BJ (cell line): ENCODE measurements at regions not wholly inside any gene's neighbourhood (a gene's known extent, or its start where the extent isn't known, plus 50 kb on each side); places are given as distances from the start of the nearest gene placed in this dataset.

Source experiments
- CTCF ChIA-PET: fragments of 350-600 bp; formaldehyde crosslinking; extraction: SDS; loops from one replicate; lab custom pipeline; 2021; ENCODE audit warnings: antibody characterized with exemption, inconsistent platforms; lab: Yijun Ruan, JAX
- POLR2A ChIA-PET: fragments of 300-600 bp; sonication (Branson Sonifier 250); formaldehyde crosslinking; extraction: SDS; loops from one replicate; lab custom pipeline; 2021; ENCODE audit warnings: antibody characterized with exemption; lab: Charles Lee
- DNase-seq: peaks from one replicate; pipeline ENCODE4 v3.0.0-alpha.2; 2011; ENCODE audit warnings: low read depth
- H3K27me3 ChIP-seq: 2 replicates; pipeline ENCODE4 v1.6.0; 2011; ENCODE audit warnings: low read length; ENCODE audit not compliant: control insufficient read depth, insufficient read depth
- H3K36me3 ChIP-seq: 2 replicates; pipeline ENCODE4 v1.5.1; 2011; ENCODE audit warnings: low read length; ENCODE audit not compliant: control insufficient read depth, insufficient read depth
- H3K4me3 ChIP-seq: 2 replicates; pipeline ENCODE4 v1.5.1; 2011; ENCODE audit warnings: low read depth, mild to moderate bottlenecking, control low read depth, low read length
- TF ChIP-seq, protein P1 (sequence below): IDR thresholded peaks from 2 replicates; pipeline ENCODE4 v1.5.1; 2011; ENCODE audit warnings: low read depth, mild to moderate bottlenecking, control low read depth, inconsistent platforms, low read length, moderate library complexity; ENCODE audit not compliant: insufficient read depth

DNA sequence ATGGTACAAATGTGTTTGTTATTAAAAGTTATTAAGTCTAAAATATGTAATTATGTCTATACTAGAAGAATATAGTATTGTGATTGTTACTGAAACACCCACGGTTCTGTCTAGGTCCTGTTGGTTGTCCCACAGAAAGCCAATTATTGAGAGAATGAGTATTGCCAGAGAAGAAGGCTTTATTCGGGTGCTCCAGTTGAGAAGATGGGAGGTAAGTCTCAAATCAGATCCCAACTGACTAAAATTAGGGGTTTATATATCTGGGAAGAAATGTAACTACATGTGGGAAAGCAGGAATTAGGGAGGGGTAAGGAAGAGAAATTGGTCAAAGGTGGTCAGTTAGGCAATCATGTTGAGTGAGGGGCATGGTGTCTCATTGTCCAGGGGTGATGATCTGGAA, 798.4 kb downstream of the PCDH17 start:
- ChIA-PET POLR2A (no interaction called here), CTCF (no interaction called here)
- DNase-seq, result no peak
- Histone ChIP-seq H3K36me3 (no peaks in the 10 kb centered on the region), H3K27me3 (no peaks in the 10 kb centered on the region), H3K4me3 (no peak overlapping the region)
- TF ChIP-seq, protein P1, sequence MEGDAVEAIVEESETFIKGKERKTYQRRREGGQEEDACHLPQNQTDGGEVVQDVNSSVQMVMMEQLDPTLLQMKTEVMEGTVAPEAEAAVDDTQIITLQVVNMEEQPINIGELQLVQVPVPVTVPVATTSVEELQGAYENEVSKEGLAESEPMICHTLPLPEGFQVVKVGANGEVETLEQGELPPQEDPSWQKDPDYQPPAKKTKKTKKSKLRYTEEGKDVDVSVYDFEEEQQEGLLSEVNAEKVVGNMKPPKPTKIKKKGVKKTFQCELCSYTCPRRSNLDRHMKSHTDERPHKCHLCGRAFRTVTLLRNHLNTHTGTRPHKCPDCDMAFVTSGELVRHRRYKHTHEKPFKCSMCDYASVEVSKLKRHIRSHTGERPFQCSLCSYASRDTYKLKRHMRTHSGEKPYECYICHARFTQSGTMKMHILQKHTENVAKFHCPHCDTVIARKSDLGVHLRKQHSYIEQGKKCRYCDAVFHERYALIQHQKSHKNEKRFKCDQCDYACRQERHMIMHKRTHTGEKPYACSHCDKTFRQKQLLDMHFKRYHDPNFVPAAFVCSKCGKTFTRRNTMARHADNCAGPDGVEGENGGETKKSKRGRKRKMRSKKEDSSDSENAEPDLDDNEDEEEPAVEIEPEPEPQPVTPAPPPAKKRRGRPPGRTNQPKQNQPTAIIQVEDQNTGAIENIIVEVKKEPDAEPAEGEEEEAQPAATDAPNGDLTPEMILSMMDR, result no peak

DNA sequence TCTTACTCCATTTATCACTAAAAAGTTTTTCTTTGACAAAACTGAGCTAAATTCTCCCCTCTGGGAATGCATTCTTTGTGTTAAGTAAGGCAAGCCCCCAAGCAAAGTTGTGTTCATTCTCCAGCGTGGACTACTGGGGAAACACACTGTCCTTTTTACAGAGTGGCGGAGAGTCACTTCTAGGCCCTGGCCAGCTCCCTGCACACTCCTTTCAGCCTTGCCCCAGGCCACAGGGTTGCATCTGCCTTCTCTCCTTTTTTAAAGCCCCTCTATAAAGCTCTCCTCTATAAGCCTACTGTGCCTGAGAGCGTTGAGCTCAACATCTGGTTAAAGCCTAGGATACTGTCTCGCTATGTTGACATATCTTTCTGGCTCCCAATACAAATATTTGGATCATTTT, 803.4 kb downstream of the PCDH17 start:
- H3K27me3 ChIP-seq, result no peaks in the 10 kb centered on the region
- CTCF ChIA-PET, result no interaction called here
- no peaks in the 10 kb centered on the region for H3K36me3 ChIP-seq
- TF ChIP-seq, protein P1, result no peak
- H3K4me3 ChIP-seq, result no peak overlapping the region
- POLR2A ChIA-PET, result no interaction called here
- DNase-seq, result no peak

DNA sequence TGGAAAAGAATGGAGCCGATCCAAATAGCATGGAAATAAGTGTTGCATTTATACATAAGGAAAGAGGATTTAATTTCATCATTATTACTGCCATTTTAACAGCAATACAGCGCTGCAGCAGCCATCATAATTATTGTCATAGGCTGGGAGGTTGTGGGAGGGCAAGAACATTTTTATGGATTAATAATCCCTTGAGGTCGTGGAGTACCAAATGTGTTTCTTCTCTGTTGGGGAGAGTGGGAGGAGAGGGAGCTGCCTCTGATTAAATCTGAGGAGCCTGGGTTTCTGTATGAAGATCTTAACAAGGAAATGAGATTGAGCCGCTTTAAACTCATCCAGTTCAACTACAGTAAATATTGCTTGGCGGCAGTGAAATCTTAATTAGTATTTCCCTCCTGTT, 805.9 kb downstream of the PCDH17 start:
- POLR2A ChIA-PET, result no interaction called here
- no peak for DNase-seq
- TF ChIP-seq, protein P1, result no peak
- no peak overlapping the region for H3K4me3 ChIP-seq
- CTCF ChIA-PET, result no interaction called here
- H3K27me3 ChIP-seq, result no peaks in the 10 kb centered on the region
- no peaks in the 10 kb centered on the region for H3K36me3 ChIP-seq

DNA sequence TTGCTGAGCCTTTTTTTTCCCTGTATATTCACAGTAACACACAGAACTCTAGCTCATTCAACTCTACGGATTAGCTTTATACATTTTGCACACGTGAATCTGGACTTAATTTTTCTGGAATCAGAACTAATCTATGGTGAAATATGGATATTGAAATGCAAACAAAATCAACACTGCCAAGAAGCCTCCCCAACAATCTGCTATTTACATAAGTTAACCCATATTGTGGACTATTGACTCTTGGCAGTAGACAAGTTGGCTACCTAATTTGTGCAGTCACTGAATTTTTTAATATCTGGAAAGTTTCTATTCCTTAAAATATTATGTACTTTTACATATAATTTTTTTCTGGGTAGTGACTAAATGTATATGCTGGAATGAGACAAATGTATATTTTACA, 815.4 kb downstream of the PCDH17 start:
- CTCF ChIA-PET, result no interaction called here
- H3K27me3 ChIP-seq, result no peaks in the 10 kb centered on the region
- H3K4me3 ChIP-seq, result no peak overlapping the region
- POLR2A ChIA-PET, result no interaction called here
- H3K36me3 ChIP-seq, result no peaks in the 10 kb centered on the region
- DNase-seq, result no peak
- TF ChIP-seq, protein P1, result no peak

DNA sequence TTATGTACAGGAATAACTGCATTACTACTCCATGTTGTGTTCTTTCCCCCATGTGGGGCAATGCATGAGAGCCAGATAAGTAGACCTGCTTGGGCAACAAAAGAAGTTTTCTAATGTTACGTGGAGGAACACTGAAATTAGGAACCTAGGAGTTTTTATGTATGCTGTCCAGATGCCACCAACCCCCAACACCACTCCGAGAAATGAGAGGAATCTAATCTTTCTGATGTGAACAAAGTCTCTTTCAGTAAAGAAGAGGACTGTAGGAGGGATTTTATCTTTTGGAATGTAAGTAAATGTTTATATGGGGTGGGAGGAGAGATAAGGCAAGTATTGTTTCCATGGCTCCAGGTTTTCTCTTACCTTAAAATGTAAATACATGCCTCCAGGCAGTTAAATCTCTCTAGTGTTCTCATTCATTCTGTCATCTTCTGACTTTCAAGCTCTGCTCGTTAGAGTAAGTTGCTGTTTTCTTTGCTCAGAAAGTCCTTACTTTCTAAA, 820.6 kb downstream of the PCDH17 start:
- no peaks in the 10 kb centered on the region for H3K36me3 ChIP-seq
- CTCF ChIA-PET, result no interaction called here
- TF ChIP-seq, protein P1, result no peak

More for the DNA sequence above, 820.6 kb downstream of the PCDH17 start:
- no peak for DNase-seq
- POLR2A ChIA-PET, result no interaction called here
- Histone ChIP-seq H3K27me3 (no peaks in the 10 kb centered on the region), H3K4me3 (no peak overlapping the region)
